ENCODE measurements at regions not wholly inside any gene's neighbourhood (a gene's known extent, or its start where the extent isn't known, plus 50 kb on each side); places are given as distances from the start of the nearest gene placed in this dataset.
A peak's percentile ranks its signal among the peaks of the same experiment; 100 is the strongest.
"Not testable (repeated sequence)": the region's sequence is repeated elsewhere in the genome, so short reads cannot be mapped to it uniquely, and the experiment has no call there.

GRCh38 chr12:103024650-103025049 lies 67.2 kb downstream of the ASCL1 start:
- no peak for DNase-seq (ENCODE audit: low spot score)
- TF ChIP-seq CTCF (IDR thresholded peaks at IDR 0.05; ENCODE audit: extremely low read depth, missing control alignments) = no peak

- DNase-seq (ENCODE audit: low spot score) = not testable (repeated sequence)
Observed at GRCh38 chr12:103026643-103027042, 69.2 kb downstream of the ASCL1 start.

GRCh38 chr12:103028881-103029639 lies 71.6 kb downstream of the ASCL1 start:
- no peak for DNase-seq (ENCODE audit: low spot score)
- no peak for TF ChIP-seq CTCF (IDR thresholded peaks at IDR 0.05; ENCODE audit: extremely low read depth, missing control alignments)

GRCh38 chr12:103036581-103037214 lies 79.2 kb downstream of the ASCL1 start:
- TF ChIP-seq CTCF (IDR thresholded peaks at IDR 0.05; ENCODE audit: extremely low read depth, missing control alignments) = no peak
- DNase-seq (ENCODE audit: low spot score) = peak; percentile 26

GRCh38 chr12:103043531-103044486 lies 86.3 kb downstream of the ASCL1 start:
- no peak for TF ChIP-seq CTCF (IDR thresholded peaks at IDR 0.05; ENCODE audit: extremely low read depth, missing control alignments)
- no peak for DNase-seq (ENCODE audit: low spot score)

GRCh38 chr12:103046154-103046553 lies 88.7 kb downstream of the ASCL1 start:
- DNase-seq (ENCODE audit: low spot score) = no peak
- TF ChIP-seq CTCF (IDR thresholded peaks at IDR 0.05; ENCODE audit: extremely low read depth, missing control alignments) = no peak

GRCh38 chr12:103050273-103050672 lies 92.8 kb downstream of the ASCL1 start:
- DNase-seq (ENCODE audit: low spot score) = no peak
- no peak for TF ChIP-seq CTCF (IDR thresholded peaks at IDR 0.05; ENCODE audit: extremely low read depth, missing control alignments)
